SK-N-SH (cell line): ENCODE measurements at regions not wholly inside any gene's neighbourhood (a gene's known extent, or its start where the extent isn't known, plus 50 kb on each side); places are given as distances from the start of the nearest gene placed in this dataset.

Experiments
- EP300 ChIP-seq, 2 experiments: IDR thresholded peaks; 2 replicates each; pipeline versions ENCODE4 v1.4.0 to v1.6.1; 2012; ENCODE audit warnings: borderline replicate concordance in 1 of 2, low read depth in 1 of 2, low read length in 1 of 2
- EZH2phosphoT487 ChIP-seq: fragments of 200-600 bp; sonication (generic); IDR thresholded peaks from 2 replicates; pipeline ENCODE4 v1.6.1; 2017; ENCODE audit warnings: low read depth, mixed run types, mild to moderate bottlenecking, antibody characterized with exemption, moderate library complexity, borderline replicate concordance
- RAD21 ChIP-seq: IDR thresholded peaks from 2 replicates; pipeline ENCODE4 v1.6.1; 2012; ENCODE audit warnings: mild to moderate bottlenecking, low read length
- RCOR1 ChIP-seq: fragments of 150-350 bp; IDR thresholded peaks from 2 replicates; pipeline ENCODE4 v1.6.1; 2017; ENCODE audit warnings: antibody characterized with exemption, low read length
- TF ChIP-seq, protein P1 (sequence below): fragments of 200-600 bp; sonication (generic); IDR thresholded peaks from 2 replicates; pipeline ENCODE4 v1.6.1; 2017; ENCODE audit warnings: antibody characterized with exemption, mild to moderate bottlenecking, moderate library complexity

DNA sequence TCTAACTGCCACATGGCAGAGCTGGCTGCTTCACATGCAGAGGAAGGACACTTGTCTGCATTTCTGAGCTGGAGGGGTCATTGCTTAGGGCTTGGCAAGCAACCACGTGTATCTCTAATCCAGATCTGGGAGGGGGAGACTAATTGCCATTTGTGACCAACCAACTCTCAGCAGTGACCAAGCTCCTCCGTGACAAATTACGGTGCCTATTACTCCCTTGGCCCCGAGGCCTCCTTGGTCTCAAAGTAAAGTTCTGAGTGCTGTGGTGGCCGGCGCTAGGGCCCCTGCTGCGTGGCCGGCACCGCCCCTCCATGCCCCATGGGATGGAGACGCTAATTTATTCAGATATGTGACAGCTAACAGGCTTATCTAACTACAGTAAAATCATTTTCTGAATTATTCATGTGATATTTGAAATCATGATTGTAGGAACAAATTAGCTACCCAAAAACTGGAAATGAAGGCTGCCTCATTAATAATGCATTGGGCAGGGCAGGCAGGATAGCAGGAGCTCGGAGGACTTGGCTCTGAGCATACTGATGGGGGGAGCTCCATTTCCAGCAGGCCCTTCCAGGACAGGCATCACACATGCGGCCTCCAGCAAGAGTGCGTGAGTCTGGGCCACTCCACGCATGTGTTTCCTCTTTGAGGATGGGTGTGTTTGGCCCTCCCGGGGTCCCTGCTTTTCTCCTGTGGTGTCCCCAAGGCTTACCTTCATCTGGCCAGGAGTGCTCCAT lies 67.7 kb downstream of the C5orf15 start:
- TF ChIP-seq, protein P1, sequence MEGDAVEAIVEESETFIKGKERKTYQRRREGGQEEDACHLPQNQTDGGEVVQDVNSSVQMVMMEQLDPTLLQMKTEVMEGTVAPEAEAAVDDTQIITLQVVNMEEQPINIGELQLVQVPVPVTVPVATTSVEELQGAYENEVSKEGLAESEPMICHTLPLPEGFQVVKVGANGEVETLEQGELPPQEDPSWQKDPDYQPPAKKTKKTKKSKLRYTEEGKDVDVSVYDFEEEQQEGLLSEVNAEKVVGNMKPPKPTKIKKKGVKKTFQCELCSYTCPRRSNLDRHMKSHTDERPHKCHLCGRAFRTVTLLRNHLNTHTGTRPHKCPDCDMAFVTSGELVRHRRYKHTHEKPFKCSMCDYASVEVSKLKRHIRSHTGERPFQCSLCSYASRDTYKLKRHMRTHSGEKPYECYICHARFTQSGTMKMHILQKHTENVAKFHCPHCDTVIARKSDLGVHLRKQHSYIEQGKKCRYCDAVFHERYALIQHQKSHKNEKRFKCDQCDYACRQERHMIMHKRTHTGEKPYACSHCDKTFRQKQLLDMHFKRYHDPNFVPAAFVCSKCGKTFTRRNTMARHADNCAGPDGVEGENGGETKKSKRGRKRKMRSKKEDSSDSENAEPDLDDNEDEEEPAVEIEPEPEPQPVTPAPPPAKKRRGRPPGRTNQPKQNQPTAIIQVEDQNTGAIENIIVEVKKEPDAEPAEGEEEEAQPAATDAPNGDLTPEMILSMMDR, result no peak
- no peak for TF ChIP-seq RAD21
- TF ChIP-seq RCOR1, result no peak
- TF ChIP-seq EZH2phosphoT487, result no peak
- TF ChIP-seq EP300 (IDR thresholded peaks at IDR 0.05; ENCODE audit: borderline replicate concordance in 1 of 2, low read depth in 1 of 2, low read length in 1 of 2), result no peak
